ENCODE measurements at regions not wholly inside any gene's neighbourhood (a gene's known extent, or its start where the extent isn't known, plus 50 kb on each side); places are given as distances from the start of the nearest gene placed in this dataset.
"Not testable (repeated sequence)": the region's sequence is repeated elsewhere in the genome, so short reads cannot be mapped to it uniquely, and the experiment has no call there.

- no peaks in the 10 kb centered on the region for H3K36me3 ChIP-seq (ENCODE audit: insufficient read depth, low read length)
- H3K9me3 ChIP-seq (ENCODE audit: control insufficient read depth, insufficient read depth, low read length) = no peaks in the 10 kb centered on the region
- H3K4me1 ChIP-seq (ENCODE audit: insufficient read depth, low read length) = no peaks in the 10 kb centered on the region
- no peak overlapping the region for H3K9ac ChIP-seq (ENCODE audit: low read depth, low read length)
These were observed 677.2 kb downstream of the FAM181B start for GRCh38 chr11:82056450-82056849.

GRCh38 chr11:82049199-82049598 is 684.5 kb downstream of the FAM181B start:
- Histone ChIP-seq H3K36me3 (ENCODE audit: insufficient read depth, low read length) (no peaks in the 10 kb centered on the region), H3K4me1 (ENCODE audit: insufficient read depth, low read length) (no peaks in the 10 kb centered on the region), H3K9me3 (ENCODE audit: control insufficient read depth, insufficient read depth, low read length) (peaks cover 3% of the 10 kb centered on the region; the same call in 1 of the 2 replicates), H3K9ac (ENCODE audit: low read depth, low read length) (no peak overlapping the region)

GRCh38 chr11:82047200-82047599 is 686.5 kb downstream of the FAM181B start:
- no peak overlapping the region for H3K9ac ChIP-seq (ENCODE audit: low read depth, low read length)
- H3K9me3 ChIP-seq (ENCODE audit: control insufficient read depth, insufficient read depth, low read length) = peaks cover 3% of the 10 kb centered on the region; the same call in 1 of the 2 replicates
- H3K4me1 ChIP-seq (ENCODE audit: insufficient read depth, low read length) = no peaks in the 10 kb centered on the region
- no peaks in the 10 kb centered on the region for H3K36me3 ChIP-seq (ENCODE audit: insufficient read depth, low read length)

- Histone ChIP-seq H3K9me3 (ENCODE audit: control insufficient read depth, insufficient read depth, low read length) (peaks cover 3% of the 10 kb centered on the region; the same call in 1 of the 2 replicates), H3K4me1 (ENCODE audit: insufficient read depth, low read length) (no peaks in the 10 kb centered on the region), H3K9ac (ENCODE audit: low read depth, low read length) (no peak overlapping the region), H3K36me3 (ENCODE audit: insufficient read depth, low read length) (no peaks in the 10 kb centered on the region)
These were observed 686.9 kb downstream of the FAM181B start for GRCh38 chr11:82046778-82047177.

- H3K4me1 ChIP-seq (ENCODE audit: insufficient read depth, low read length) = no peaks in the 10 kb centered on the region
- peaks cover 3% of the 10 kb centered on the region; the same call in 1 of the 2 replicates for H3K9me3 ChIP-seq (ENCODE audit: control insufficient read depth, insufficient read depth, low read length)
- H3K9ac ChIP-seq (ENCODE audit: low read depth, low read length) = no peak overlapping the region
- no peaks in the 10 kb centered on the region for H3K36me3 ChIP-seq (ENCODE audit: insufficient read depth, low read length)
These were observed 687.8 kb downstream of the FAM181B start for GRCh38 chr11:82045748-82046457.

- peaks cover 3% of the 10 kb centered on the region; the same call in 1 of the 2 replicates for H3K9me3 ChIP-seq (ENCODE audit: control insufficient read depth, insufficient read depth, low read length)
- no peaks in the 10 kb centered on the region for H3K36me3 ChIP-seq (ENCODE audit: insufficient read depth, low read length)
- no peak overlapping the region for H3K9ac ChIP-seq (ENCODE audit: low read depth, low read length)
- H3K4me1 ChIP-seq (ENCODE audit: insufficient read depth, low read length) = no peaks in the 10 kb centered on the region
These were observed 690.3 kb downstream of the FAM181B start for GRCh38 chr11:82043316-82043715.

- H3K4me1 ChIP-seq (ENCODE audit: insufficient read depth, low read length) = no peaks in the 10 kb centered on the region
- no peaks in the 10 kb centered on the region for H3K36me3 ChIP-seq (ENCODE audit: insufficient read depth, low read length)
- peaks cover 3% of the 10 kb centered on the region; the same call in 1 of the 2 replicates for H3K9me3 ChIP-seq (ENCODE audit: control insufficient read depth, insufficient read depth, low read length)
- H3K9ac ChIP-seq (ENCODE audit: low read depth, low read length) = no peak overlapping the region
These were observed 691.9 kb downstream of the FAM181B start for GRCh38 chr11:82041764-82042163.

- H3K9me3 ChIP-seq (ENCODE audit: control insufficient read depth, insufficient read depth, low read length) = no peaks in the 10 kb centered on the region
- H3K9ac ChIP-seq (ENCODE audit: low read depth, low read length) = no peak overlapping the region
- no peaks in the 10 kb centered on the region for H3K4me1 ChIP-seq (ENCODE audit: insufficient read depth, low read length)
- no peaks in the 10 kb centered on the region for H3K36me3 ChIP-seq (ENCODE audit: insufficient read depth, low read length)
These were observed 695.5 kb downstream of the FAM181B start for GRCh38 chr11:82038154-82038553.

- Histone ChIP-seq H3K9ac (ENCODE audit: low read depth, low read length) (no peak overlapping the region), H3K9me3 (ENCODE audit: control insufficient read depth, insufficient read depth, low read length) (no peaks in the 10 kb centered on the region), H3K4me1 (ENCODE audit: insufficient read depth, low read length) (peaks cover 5% of the 10 kb centered on the region; the same call in 1 of the 2 replicates), H3K36me3 (ENCODE audit: insufficient read depth, low read length) (no peaks in the 10 kb centered on the region)
These were observed 699.1 kb downstream of the FAM181B start for GRCh38 chr11:82034527-82034926.

- H3K9ac ChIP-seq (ENCODE audit: low read depth, low read length); H3K4me1 ChIP-seq (ENCODE audit: insufficient read depth, low read length); H3K9me3 ChIP-seq (ENCODE audit: control insufficient read depth, insufficient read depth, low read length); H3K36me3 ChIP-seq (ENCODE audit: insufficient read depth, low read length): not testable (repeated sequence)
These were observed 706.3 kb downstream of the FAM181B start for GRCh38 chr11:82027335-82027734.

- no peaks in the 10 kb centered on the region for H3K9me3 ChIP-seq (ENCODE audit: control insufficient read depth, insufficient read depth, low read length)
- peaks cover 5% of the 10 kb centered on the region; the same call in 1 of the 2 replicates for H3K4me1 ChIP-seq (ENCODE audit: insufficient read depth, low read length)
- H3K9ac ChIP-seq (ENCODE audit: low read depth, low read length) = no peak overlapping the region
- no peaks in the 10 kb centered on the region for H3K36me3 ChIP-seq (ENCODE audit: insufficient read depth, low read length)
These were observed 708.9 kb downstream of the FAM181B start for GRCh38 chr11:82024760-82025159.

GRCh38 chr11:82012276-82012675 is 721.4 kb downstream of the FAM181B start:
- no peaks in the 10 kb centered on the region for H3K36me3 ChIP-seq (ENCODE audit: insufficient read depth, low read length)
- H3K9ac ChIP-seq (ENCODE audit: low read depth, low read length) = no peak overlapping the region
- no peaks in the 10 kb centered on the region for H3K4me1 ChIP-seq (ENCODE audit: insufficient read depth, low read length)
- no peaks in the 10 kb centered on the region for H3K9me3 ChIP-seq (ENCODE audit: control insufficient read depth, insufficient read depth, low read length)

- no peaks in the 10 kb centered on the region for H3K9me3 ChIP-seq (ENCODE audit: control insufficient read depth, insufficient read depth, low read length)
These were observed 724.5 kb downstream of the FAM181B start for GRCh38 chr11:82009133-82009532.

GRCh38 chr11:82007521-82007920 is 726.1 kb downstream of the FAM181B start:
- no peaks in the 10 kb centered on the region for H3K9me3 ChIP-seq (ENCODE audit: control insufficient read depth, insufficient read depth, low read length)
- no peak overlapping the region for H3K9ac ChIP-seq (ENCODE audit: low read depth, low read length)
- H3K4me1 ChIP-seq (ENCODE audit: insufficient read depth, low read length) = no peaks in the 10 kb centered on the region
- no peaks in the 10 kb centered on the region for H3K36me3 ChIP-seq (ENCODE audit: insufficient read depth, low read length)

More at GRCh38 chr11:82009133-82009532, 724.5 kb downstream of the FAM181B start:
- Histone ChIP-seq H3K4me1 (ENCODE audit: insufficient read depth, low read length) (no peaks in the 10 kb centered on the region), H3K9ac (ENCODE audit: low read depth, low read length) (no peak overlapping the region), H3K36me3 (ENCODE audit: insufficient read depth, low read length) (no peaks in the 10 kb centered on the region)

- no peaks in the 10 kb centered on the region for H3K36me3 ChIP-seq (ENCODE audit: insufficient read depth, low read length)
- no peaks in the 10 kb centered on the region for H3K4me1 ChIP-seq (ENCODE audit: insufficient read depth, low read length)
- no peak overlapping the region for H3K9ac ChIP-seq (ENCODE audit: low read depth, low read length)
- H3K9me3 ChIP-seq (ENCODE audit: control insufficient read depth, insufficient read depth, low read length) = no peaks in the 10 kb centered on the region
These were observed 729.0 kb downstream of the FAM181B start for GRCh38 chr11:82004537-82005213.

Measured in ES-I3 (cell line).